Left ventricle myocardium inferior (tissue), 1 donor: ENCODE measurements at regions not wholly inside any gene's neighbourhood (a gene's known extent, or its start where the extent isn't known, plus 50 kb on each side); places are given as distances from the start of the nearest gene placed in this dataset.

Experiments
- DNase-seq: peaks from one replicate; pipeline ENCODE4 v3.0.0-alpha.2; 2020
- H3K27ac ChIP-seq: fragments of 200-600 bp; replicated peaks from 2 replicates; pipeline ENCODE4 v1.8.0; 2021
- H3K27me3 ChIP-seq: fragments of 200-600 bp; 2 replicates; pipeline ENCODE4 v1.8.0; 2021; ENCODE audit warnings: low read depth
- H3K36me3 ChIP-seq: fragments of 200-600 bp; 2 replicates; pipeline ENCODE4 v1.8.0; 2021
- H3K4me1 ChIP-seq: fragments of 200-600 bp; 2 replicates; pipeline ENCODE4 v1.8.0; 2021
- H3K4me3 ChIP-seq: fragments of 200-600 bp; 2 replicates; pipeline ENCODE4 v1.8.0; 2021; ENCODE audit warnings: mild to moderate bottlenecking, moderate library complexity
- H3K9me3 ChIP-seq: fragments of 200-600 bp; replicated peaks from 2 replicates; pipeline ENCODE4 v1.8.0; 2021
- CTCF ChIP-seq: fragments of 200-600 bp; IDR thresholded peaks from 2 replicates; pipeline ENCODE4 v1.8.0; 2021; ENCODE audit warnings: antibody characterized with exemption, mild to moderate bottlenecking, borderline replicate concordance
- intact Hi-C: fragments of 100-400 bp; cut with micrococcal nuclease; formaldehyde crosslinking; loops from one replicate; pipeline ENCODE4 v1.11.0; 2022
- donor health status: DM: no; HTN: yes; CAD: no; lungs with severe emphysema.

GRCh38 chr12:126915309-126915708 is 1351.7 kb upstream of the TMEM132C start:
- Histone ChIP-seq H3K36me3 (no peaks in the 10 kb centered on the region), H3K4me1 (no peaks in the 10 kb centered on the region), H3K9me3 (peaks cover 11% of the 10 kb centered on the region), H3K27ac (no peak overlapping the region), H3K4me3 (no peak overlapping the region), H3K27me3 (peaks cover 4% of the 10 kb centered on the region)
- intact Hi-C loops = no loop called here
- TF ChIP-seq CTCF = no peak
- DNase-seq = no peak

DNA sequence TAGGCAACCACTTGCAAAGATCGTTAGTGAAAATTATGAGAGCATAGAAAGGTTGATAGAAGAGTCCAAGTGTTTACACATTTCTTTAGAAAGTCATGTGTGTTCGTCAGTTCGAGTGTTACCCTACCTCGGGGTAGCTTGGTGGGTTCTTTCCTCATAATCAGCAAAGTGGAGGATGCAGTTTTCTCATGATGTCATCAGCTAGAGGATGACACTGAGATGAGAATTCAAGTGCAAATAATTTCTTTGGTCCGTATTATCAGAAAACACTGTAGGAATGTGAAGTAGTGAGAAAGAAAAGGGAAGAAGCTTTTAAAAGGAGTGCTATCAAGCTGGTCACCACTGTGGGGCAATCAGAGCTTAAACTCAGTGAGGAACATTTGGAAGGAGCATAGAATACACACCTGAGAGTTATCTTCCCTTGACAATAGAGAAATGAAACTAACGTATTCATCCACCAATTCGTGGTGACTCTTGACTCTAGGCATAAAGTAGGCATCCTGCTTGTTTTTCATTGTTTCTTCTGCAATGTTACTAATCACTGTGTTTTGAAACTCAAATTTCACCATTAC is 1340.9 kb upstream of the TMEM132C start:
- Histone ChIP-seq H3K27ac (no peak overlapping the region), H3K36me3 (no peaks in the 10 kb centered on the region), H3K9me3 (no peaks in the 10 kb centered on the region), H3K27me3 (peaks cover 8% of the 10 kb centered on the region), H3K4me3 (no peak overlapping the region), H3K4me1 (no peaks in the 10 kb centered on the region)
- DNase-seq = no peak
- no peak for TF ChIP-seq CTCF
- intact Hi-C loops = no loop called here

DNA sequence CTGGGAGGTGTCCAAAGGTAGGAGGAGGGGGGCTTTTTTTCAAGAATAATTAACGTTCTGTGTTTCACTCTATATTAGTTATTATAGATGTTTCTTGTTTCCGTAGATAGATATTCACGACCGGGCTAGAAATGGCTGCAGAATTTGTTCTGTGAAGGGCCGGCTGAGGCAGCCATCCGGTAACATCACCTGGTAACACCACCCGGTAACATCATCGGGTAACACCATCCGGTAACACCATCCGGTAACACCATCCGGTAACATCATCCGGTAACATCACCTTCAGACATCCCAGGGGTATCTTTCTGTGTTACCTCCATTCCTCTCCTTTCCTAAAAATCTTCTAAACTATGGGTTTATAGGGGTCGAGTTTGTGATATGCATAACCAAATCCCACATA is 1336.7 kb upstream of the TMEM132C start:
- Histone ChIP-seq H3K4me3 (no peak overlapping the region), H3K4me1 (no peaks in the 10 kb centered on the region), H3K9me3 (no peaks in the 10 kb centered on the region), H3K36me3 (no peaks in the 10 kb centered on the region), H3K27ac (no peak overlapping the region), H3K27me3 (peaks cover 8% of the 10 kb centered on the region)
- DNase-seq = no peak
- no peak for TF ChIP-seq CTCF
- intact Hi-C loops = no loop called here

- TF ChIP-seq CTCF = no peak
- Histone ChIP-seq H3K4me1 (peaks cover 3% of the 10 kb centered on the region), H3K36me3 (no peaks in the 10 kb centered on the region), H3K27me3 (no peaks in the 10 kb centered on the region), H3K27ac (no peak overlapping the region), H3K9me3 (no peaks in the 10 kb centered on the region), H3K4me3 (no peak overlapping the region)
- no peak for DNase-seq
- intact Hi-C loops = no loop called here
These were observed 1334.8 kb upstream of the TMEM132C start for GRCh38 chr12:126932156-126932555.

DNA sequence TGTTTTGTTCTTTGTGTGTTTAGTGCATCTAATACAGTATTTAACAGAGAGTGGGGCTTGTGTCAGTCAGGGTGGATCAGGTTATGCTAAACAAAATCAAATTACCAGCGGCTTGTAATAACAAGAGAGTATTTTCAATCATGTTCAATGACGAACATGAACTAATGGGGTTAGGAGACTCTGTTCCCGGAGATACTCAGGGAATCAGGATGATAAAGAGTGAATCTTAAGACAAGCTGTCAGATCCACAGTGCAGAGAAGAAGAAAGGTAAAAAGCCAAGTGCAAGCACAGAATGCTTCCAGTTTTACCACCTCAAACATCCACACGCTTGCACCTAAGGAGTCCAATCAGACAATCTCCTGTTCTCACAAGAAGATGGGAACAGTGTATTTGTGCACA is 1331.5 kb upstream of the TMEM132C start:
- peaks cover 3% of the 10 kb centered on the region for H3K4me1 ChIP-seq
- no peak for DNase-seq
- no peak for TF ChIP-seq CTCF
- H3K27me3 ChIP-seq = no peaks in the 10 kb centered on the region
- H3K36me3 ChIP-seq = no peaks in the 10 kb centered on the region
- no peak overlapping the region for H3K27ac ChIP-seq
- intact Hi-C loops = no loop called here
- H3K4me3 ChIP-seq = no peak overlapping the region
- H3K9me3 ChIP-seq = no peaks in the 10 kb centered on the region
